Adrenal gland (tissue), 5 donors: ENCODE measurements at regions not wholly inside any gene's neighbourhood (a gene's known extent, or its start where the extent isn't known, plus 50 kb on each side); places are given as distances from the start of the nearest gene placed in this dataset.

Experiments used
- CTCF ChIP-seq, 6 experiments: fragments of 450-650 bp in 4 of 6; fragments of 200-600 bp in 2 of 6; sonication (generic) in 1 of 6; IDR thresholded peaks; 1 replicate in 5 of 6; 2 replicates in 1 of 6; pipeline versions ENCODE4 v1.5.1 to v1.8.0; 2016 to 2021; ENCODE audit warnings: antibody characterized with exemption in 6 of 6, mild to moderate bottlenecking in 2 of 6, moderate library complexity in 1 of 6
- POLR2A ChIP-seq, 2 donors: fragments of 450-650 bp; IDR thresholded peaks; one replicate each; pipeline ENCODE4 v1.6.1; 2017; ENCODE audit warnings: antibody characterized with exemption in 2 of 2, mild to moderate bottlenecking in 2 of 2, moderate library complexity in 1 of 2
- donor health status: DM: no; HTN: no; CAD: no.

GRCh38 chr4:169815606-169816005, 57.9 kb upstream of the HPF1 start:
- TF ChIP-seq POLR2A (IDR thresholded peaks at IDR 0.05) (no peak), CTCF (IDR thresholded peaks at IDR 0.05) (no peak)
